ENCODE measurements at regions not wholly inside any gene's neighbourhood (a gene's known extent, or its start where the extent isn't known, plus 50 kb on each side); places are given as distances from the start of the nearest gene placed in this dataset.

GRCh38 chr12:68429696-68430095 is 97.5 kb upstream of the MDM1 start:
- no peaks in the 10 kb centered on the region for H3K27me3 ChIP-seq
- H3K27ac ChIP-seq (replicated peaks in 1 of 4), result no peak overlapping the region
- no peaks in the 10 kb centered on the region for H3K4me1 ChIP-seq
- H3K4me3 ChIP-seq, result no peak overlapping the region
- no peaks in the 10 kb centered on the region for H3K9me3 ChIP-seq
- 83% methylated on average over 4 of the region's 4 CpGs for WGBS
- intact Hi-C loops (cut with DNase I), result no loop called here
- no peaks in the 10 kb centered on the region for H3K36me3 ChIP-seq
- TF ChIP-seq EP300 (IDR thresholded peaks at IDR 0.05) (no peak), POLR2A (IDR thresholded peaks at IDR 0.05; ENCODE audit: low read depth) (no peak), CTCF (IDR thresholded peaks at IDR 0.05) (no peak), POLR2AphosphoS5 (IDR thresholded peaks at IDR 0.05) (no peak)
- DNase-seq (ENCODE audit: extremely low spot score), result no peak

GRCh38 chr12:68431786-68432185 is 99.6 kb upstream of the MDM1 start:
- 87% methylated on average over 6 of the region's 6 CpGs for WGBS
- H3K4me3 ChIP-seq, result no peak overlapping the region

GRCh38 chr12:68432622-68433021 is 100.5 kb upstream of the MDM1 start:
- H3K4me3 ChIP-seq, result no peak overlapping the region
- TF ChIP-seq POLR2AphosphoS5 (IDR thresholded peaks at IDR 0.05), result no peak
- TF ChIP-seq EP300 (IDR thresholded peaks at IDR 0.05), result no peak
- TF ChIP-seq POLR2A (IDR thresholded peaks at IDR 0.05; ENCODE audit: low read depth), result no peak
- no peak for TF ChIP-seq CTCF (IDR thresholded peaks at IDR 0.05)
- H3K36me3 ChIP-seq, result no peaks in the 10 kb centered on the region
- no peak for DNase-seq (ENCODE audit: extremely low spot score)
- H3K27me3 ChIP-seq, result no peaks in the 10 kb centered on the region
- intact Hi-C loops (cut with DNase I), result no loop called here
- H3K27ac ChIP-seq (replicated peaks in 1 of 4), result no peak overlapping the region
- no peaks in the 10 kb centered on the region for H3K4me1 ChIP-seq
- no peaks in the 10 kb centered on the region for H3K9me3 ChIP-seq

More at GRCh38 chr12:68431786-68432185, 99.6 kb upstream of the MDM1 start:
- no peak overlapping the region for H3K27ac ChIP-seq (replicated peaks in 1 of 4)
- no peaks in the 10 kb centered on the region for H3K36me3 ChIP-seq
- no peak for DNase-seq (ENCODE audit: extremely low spot score)
- no peaks in the 10 kb centered on the region for H3K4me1 ChIP-seq
- no peaks in the 10 kb centered on the region for H3K27me3 ChIP-seq
- no peaks in the 10 kb centered on the region for H3K9me3 ChIP-seq
- TF ChIP-seq POLR2AphosphoS5 (IDR thresholded peaks at IDR 0.05) (no peak), EP300 (IDR thresholded peaks at IDR 0.05) (no peak), POLR2A (IDR thresholded peaks at IDR 0.05; ENCODE audit: low read depth) (no peak), CTCF (IDR thresholded peaks at IDR 0.05) (no peak)
- intact Hi-C loops (cut with DNase I), result no loop called here

GRCh38 chr12:68434391-68435298 is 102.5 kb upstream of the MDM1 start:
- Histone ChIP-seq H3K4me3 (no peak overlapping the region), H3K36me3 (no peaks in the 10 kb centered on the region), H3K27ac (replicated peaks in 1 of 4) (no peak overlapping the region), H3K4me1 (no peaks in the 10 kb centered on the region), H3K27me3 (no peaks in the 10 kb centered on the region), H3K9me3 (no peaks in the 10 kb centered on the region)
- 98% methylated on average over 2 of the region's 2 CpGs for WGBS
- no peak for DNase-seq (ENCODE audit: extremely low spot score)
- TF ChIP-seq CTCF (IDR thresholded peaks at IDR 0.05) (no peak), POLR2A (IDR thresholded peaks at IDR 0.05; ENCODE audit: low read depth) (no peak), EP300 (IDR thresholded peaks at IDR 0.05) (no peak), POLR2AphosphoS5 (IDR thresholded peaks at IDR 0.05) (no peak)
- intact Hi-C loops (cut with DNase I), result no loop called here

- no peak for TF ChIP-seq POLR2A (IDR thresholded peaks at IDR 0.05; ENCODE audit: low read depth)
- no peak for TF ChIP-seq EP300 (IDR thresholded peaks at IDR 0.05)
- TF ChIP-seq CTCF (IDR thresholded peaks at IDR 0.05), result no peak
- no peak for TF ChIP-seq POLR2AphosphoS5 (IDR thresholded peaks at IDR 0.05)
Measured at GRCh38 chr12:68435299-68435637, 103.1 kb upstream of the MDM1 start.

More at GRCh38 chr12:68435299-68435637, 103.1 kb upstream of the MDM1 start:
- intact Hi-C loops (cut with DNase I), result no loop called here
- no peaks in the 10 kb centered on the region for H3K4me1 ChIP-seq
- WGBS, result 100% methylated on average over 1 of the region's 1 CpG
- H3K36me3 ChIP-seq, result no peaks in the 10 kb centered on the region
- H3K27me3 ChIP-seq, result no peaks in the 10 kb centered on the region
- H3K27ac ChIP-seq (replicated peaks in 1 of 4), result no peak overlapping the region
- no peaks in the 10 kb centered on the region for H3K9me3 ChIP-seq
- no peak for DNase-seq (ENCODE audit: extremely low spot score)
- no peak overlapping the region for H3K4me3 ChIP-seq
